OCI-LY1 (cell line): ENCODE measurements at regions not wholly inside any gene's neighbourhood (a gene's known extent, or its start where the extent isn't known, plus 50 kb on each side); places are given as distances from the start of the nearest gene placed in this dataset.

ENCODE experiments used
- CTCF ChIP-seq: fragments of 200-600 bp; sonication (generic), shearing (Covaris generic); IDR thresholded peaks from 2 replicates; pipeline ENCODE4 v1.5.1; 2017; ENCODE audit warnings: mild to moderate bottlenecking, antibody characterized with exemption, low read length, moderate library complexity, mixed read lengths
- EZH2 ChIP-seq: fragments of 200-600 bp; sonication (generic), shearing (Covaris generic); IDR thresholded peaks from 2 replicates; pipeline ENCODE4 v1.8.0; 2017; ENCODE audit warnings: borderline replicate concordance, mixed run types, mild to moderate bottlenecking, antibody characterized with exemption, low read length, moderate library complexity, mixed read lengths

GRCh38 chr5:116842514-116842961 lies 267.9 kb upstream of the SEMA6A start:
- TF ChIP-seq CTCF (no peak), EZH2 (no peak)
